DND-41 (cell line): ENCODE measurements at regions not wholly inside any gene's neighbourhood (a gene's known extent, or its start where the extent isn't known, plus 50 kb on each side); places are given as distances from the start of the nearest gene placed in this dataset.

Source experiments
- ATAC-seq: fragments of 200-7000 bp; cut with Tn5 transposase; 3 replicates; pipeline ENCODE4 v1.9.1; 2021; ENCODE audit warnings: low read depth; ENCODE audit not compliant: insufficient read depth
- DNase-seq: peaks from one replicate; pipeline ENCODE4 v3.0.0-alpha.2; 2020
- H2AFZ ChIP-seq: 2 replicates; pipeline ENCODE4 v1.6.0; 2012; ENCODE audit warnings: low read depth, low read length
- H3K27ac ChIP-seq: 2 replicates; pipeline ENCODE4 v1.5.1; 2012; ENCODE audit warnings: low read length, inconsistent platforms
- H3K27me3 ChIP-seq: fragments of 200-600 bp; sonication (generic); 2 replicates; pipeline ENCODE4 v1.6.0; 2012; ENCODE audit warnings: low read length, mild to moderate bottlenecking, inconsistent platforms; ENCODE audit not compliant: insufficient read depth, poor library complexity
- H3K36me3 ChIP-seq: 2 replicates; pipeline ENCODE4 v1.5.1; 2012; ENCODE audit warnings: low read length, inconsistent platforms; ENCODE audit not compliant: insufficient read depth
- H3K4me1 ChIP-seq: 2 replicates; pipeline ENCODE4 v1.5.1; 2012; ENCODE audit warnings: mild to moderate bottlenecking, low read length; ENCODE audit not compliant: insufficient read depth
- H3K4me2 ChIP-seq: 2 replicates; pipeline ENCODE4 v1.6.0; 2012; ENCODE audit warnings: mild to moderate bottlenecking, moderate library complexity, low read length, inconsistent platforms; ENCODE audit not compliant: insufficient read depth
- H3K4me3 ChIP-seq, 2 experiments: fragments of 200-600 bp in 1 of 2; shearing (Covaris generic) in 1 of 2; 2 replicates each; pipeline ENCODE4 v1.5.1; 2012 to 2016; ENCODE audit warnings: inconsistent platforms in 2 of 2, low read length in 2 of 2, mild to moderate bottlenecking in 2 of 2, low read depth in 1 of 2, moderate library complexity in 1 of 2
- H3K79me2 ChIP-seq: 2 replicates; pipeline ENCODE4 v1.6.0; 2012; ENCODE audit warnings: low read length, inconsistent platforms; ENCODE audit not compliant: insufficient read depth
- H3K9ac ChIP-seq: 2 replicates; pipeline ENCODE4 v1.6.0; 2012; ENCODE audit warnings: low read depth, mild to moderate bottlenecking, inconsistent platforms, low read length, moderate library complexity
- H3K9me3 ChIP-seq: 2 replicates; pipeline ENCODE4 v1.5.1; 2012; ENCODE audit warnings: low read length, moderate library complexity, mild to moderate bottlenecking, inconsistent platforms; ENCODE audit not compliant: insufficient read depth, severe bottlenecking
- H4K20me1 ChIP-seq: 2 replicates; pipeline ENCODE4 v1.6.0; 2012; ENCODE audit warnings: low read length; ENCODE audit not compliant: insufficient read depth
- EZH2 ChIP-seq: IDR thresholded peaks from 3 replicates; pipeline ENCODE4 v1.6.1; 2012; ENCODE audit warnings: borderline replicate concordance, low read depth, mild to moderate bottlenecking, moderate library complexity, low read length, inconsistent platforms; ENCODE audit not compliant: severe bottlenecking
- TF ChIP-seq, protein P1 (sequence below): IDR thresholded peaks from 2 replicates; pipeline ENCODE4 v1.5.1; 2012; ENCODE audit warnings: borderline replicate concordance, low read length, moderate library complexity, mild to moderate bottlenecking; ENCODE audit not compliant: poor library complexity, severe bottlenecking; ENCODE audit errors: extremely low read depth

- DNase-seq (no peak), ATAC-seq (no peak)
- TF ChIP-seq, protein P1, sequence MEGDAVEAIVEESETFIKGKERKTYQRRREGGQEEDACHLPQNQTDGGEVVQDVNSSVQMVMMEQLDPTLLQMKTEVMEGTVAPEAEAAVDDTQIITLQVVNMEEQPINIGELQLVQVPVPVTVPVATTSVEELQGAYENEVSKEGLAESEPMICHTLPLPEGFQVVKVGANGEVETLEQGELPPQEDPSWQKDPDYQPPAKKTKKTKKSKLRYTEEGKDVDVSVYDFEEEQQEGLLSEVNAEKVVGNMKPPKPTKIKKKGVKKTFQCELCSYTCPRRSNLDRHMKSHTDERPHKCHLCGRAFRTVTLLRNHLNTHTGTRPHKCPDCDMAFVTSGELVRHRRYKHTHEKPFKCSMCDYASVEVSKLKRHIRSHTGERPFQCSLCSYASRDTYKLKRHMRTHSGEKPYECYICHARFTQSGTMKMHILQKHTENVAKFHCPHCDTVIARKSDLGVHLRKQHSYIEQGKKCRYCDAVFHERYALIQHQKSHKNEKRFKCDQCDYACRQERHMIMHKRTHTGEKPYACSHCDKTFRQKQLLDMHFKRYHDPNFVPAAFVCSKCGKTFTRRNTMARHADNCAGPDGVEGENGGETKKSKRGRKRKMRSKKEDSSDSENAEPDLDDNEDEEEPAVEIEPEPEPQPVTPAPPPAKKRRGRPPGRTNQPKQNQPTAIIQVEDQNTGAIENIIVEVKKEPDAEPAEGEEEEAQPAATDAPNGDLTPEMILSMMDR, result no peak
- TF ChIP-seq EZH2, result no peak
- Histone ChIP-seq H3K9me3 (no peaks in the 10 kb centered on the region), H3K4me3 (no peak overlapping the region), H3K27me3 (no peaks in the 10 kb centered on the region), H3K4me1 (no peaks in the 10 kb centered on the region), H4K20me1 (no peaks in the 10 kb centered on the region), H2AFZ (no peak overlapping the region), H3K27ac (no peak overlapping the region), H3K36me3 (no peaks in the 10 kb centered on the region), H3K79me2 (no peaks in the 10 kb centered on the region), H3K4me2 (no peak overlapping the region), H3K9ac (no peak overlapping the region)
Observed at GRCh38 chrX:8049827-8050226, 121.2 kb downstream of the VCX2 start.

DNA sequence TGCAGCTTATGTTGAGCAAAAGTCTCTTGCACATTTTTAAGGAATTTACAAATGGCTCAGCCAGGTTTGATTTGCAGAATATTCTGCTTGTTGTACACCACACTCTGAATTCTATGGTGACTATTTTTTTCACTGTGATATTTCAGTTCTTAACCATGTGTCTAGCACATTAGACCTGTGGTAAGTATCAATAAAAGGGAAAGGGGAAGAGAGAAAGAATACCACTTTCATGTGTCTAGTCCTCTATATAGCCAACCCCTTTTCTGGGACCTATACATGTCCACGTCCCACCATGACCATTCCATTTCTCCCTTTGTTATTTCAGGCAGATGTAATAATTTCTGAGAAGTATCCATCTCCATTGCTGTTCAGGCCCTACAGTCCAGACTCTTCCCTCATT lies 121.3 kb upstream of the PNPLA4 start:
- no peak overlapping the region for H3K9ac ChIP-seq
- no peak overlapping the region for H2AFZ ChIP-seq
- ATAC-seq (no peak), DNase-seq (no peak)
- no peaks in the 10 kb centered on the region for H3K4me1 ChIP-seq
- H4K20me1 ChIP-seq, result no peaks in the 10 kb centered on the region
- no peaks in the 10 kb centered on the region for H3K27me3 ChIP-seq
- no peak overlapping the region for H3K4me2 ChIP-seq
- no peak overlapping the region for H3K4me3 ChIP-seq
- no peak for TF ChIP-seq EZH2
- TF ChIP-seq, protein P1, result no peak
- H3K36me3 ChIP-seq, result no peaks in the 10 kb centered on the region
- no peaks in the 10 kb centered on the region for H3K79me2 ChIP-seq
- no peak overlapping the region for H3K27ac ChIP-seq
- H3K9me3 ChIP-seq, result no peaks in the 10 kb centered on the region

- no peaks in the 10 kb centered on the region for H4K20me1 ChIP-seq
- ATAC-seq, result no peak
- H2AFZ ChIP-seq, result no peak overlapping the region
- no peaks in the 10 kb centered on the region for H3K27me3 ChIP-seq
- no peak overlapping the region for H3K4me2 ChIP-seq
- no peaks in the 10 kb centered on the region for H3K79me2 ChIP-seq
- H3K9ac ChIP-seq, result no peak overlapping the region
- DNase-seq, result no peak
- H3K36me3 ChIP-seq, result no peaks in the 10 kb centered on the region
- H3K9me3 ChIP-seq, result no peaks in the 10 kb centered on the region
- no peaks in the 10 kb centered on the region for H3K4me1 ChIP-seq
- no peak overlapping the region for H3K27ac ChIP-seq
- H3K4me3 ChIP-seq, result no peak overlapping the region
- TF ChIP-seq EZH2, result no peak
- TF ChIP-seq, protein P1, result no peak
Observed at GRCh38 chrX:8044947-8045346, 117.7 kb upstream of the PNPLA4 start.

- TF ChIP-seq, protein P1, result no peak
- no peak for TF ChIP-seq EZH2
- Histone ChIP-seq H4K20me1 (no peaks in the 10 kb centered on the region), H3K4me1 (peaks cover 1% of the 10 kb centered on the region; the same call in 1 of the 2 replicates), H3K4me2 (no peak overlapping the region), H3K9ac (no peak overlapping the region), H3K27ac (no peak overlapping the region), H3K9me3 (no peaks in the 10 kb centered on the region), H3K27me3 (no peaks in the 10 kb centered on the region), H2AFZ (no peak overlapping the region), H3K4me3 (no peak overlapping the region), H3K79me2 (no peaks in the 10 kb centered on the region), H3K36me3 (no peaks in the 10 kb centered on the region)
- no peak for DNase-seq
- ATAC-seq, result no peak
Observed at GRCh38 chrX:8043546-8043945, 116.3 kb upstream of the PNPLA4 start.
